ENCODE measurements at regions not wholly inside any gene's neighbourhood (a gene's known extent, or its start where the extent isn't known, plus 50 kb on each side); places are given as distances from the start of the nearest gene placed in this dataset.
"Not testable (repeated sequence)": the region's sequence is repeated elsewhere in the genome, so short reads cannot be mapped to it uniquely, and the experiment has no call there.

- no peak for FAIRE-seq
Measured at GRCh38 chr18:52220062-52220591, 119.9 kb upstream of the DCC start.

- FAIRE-seq, result no peak
Measured at GRCh38 chr18:52222211-52222610, 117.8 kb upstream of the DCC start.

- FAIRE-seq, result no peak
Measured at GRCh38 chr18:52227536-52227935, 112.5 kb upstream of the DCC start.

- no peak for FAIRE-seq
Measured at GRCh38 chr18:52228166-52228565, 111.8 kb upstream of the DCC start.

GRCh38 chr18:52236131-52236530, 103.9 kb upstream of the DCC start:
- no peak for FAIRE-seq

GRCh38 chr18:52237551-52237950, 102.4 kb upstream of the DCC start:
- no peak for FAIRE-seq

GRCh38 chr18:52242711-52243110, 97.3 kb upstream of the DCC start:
- FAIRE-seq, result no peak

- no peak for FAIRE-seq
Measured at GRCh38 chr18:52244658-52245057, 95.3 kb upstream of the DCC start.

GRCh38 chr18:52254367-52254766, 85.6 kb upstream of the DCC start:
- no peak for FAIRE-seq

GRCh38 chr18:52257417-52257816, 82.6 kb upstream of the DCC start:
- not testable (repeated sequence) for FAIRE-seq

GRCh38 chr18:52275817-52276216, 64.2 kb upstream of the DCC start:
- no peak for FAIRE-seq

GRCh38 chr18:52277785-52278184, 62.2 kb upstream of the DCC start:
- no peak for FAIRE-seq

- FAIRE-seq, result no peak
Measured at GRCh38 chr18:52278191-52278590, 61.8 kb upstream of the DCC start.

- no peak for FAIRE-seq
Measured at GRCh38 chr18:52280702-52281101, 59.3 kb upstream of the DCC start.

- no peak for FAIRE-seq
Measured at GRCh38 chr18:52283927-52284326, 56.1 kb upstream of the DCC start.

- FAIRE-seq, result no peak
Measured at GRCh38 chr18:52286675-52287074, 53.3 kb upstream of the DCC start.

- no peak for FAIRE-seq
Measured at GRCh38 chr18:52287151-52287550, 52.8 kb upstream of the DCC start.

GRCh38 chr18:52288403-52289004, 51.5 kb upstream of the DCC start:
- no peak for FAIRE-seq

- no peak for FAIRE-seq
Measured at GRCh38 chr18:52289392-52289791, 50.6 kb upstream of the DCC start.
